GM12872 (cell line): ENCODE measurements at regions not wholly inside any gene's neighbourhood (a gene's known extent, or its start where the extent isn't known, plus 50 kb on each side); places are given as distances from the start of the nearest gene placed in this dataset.

ENCODE experiments used
- TF ChIP-seq, protein P1 (sequence below): IDR thresholded peaks from 3 replicates; pipeline ENCODE4 v1.5.1; 2011; ENCODE audit warnings: low read depth, mild to moderate bottlenecking, low read length, moderate library complexity; ENCODE audit not compliant: insufficient read depth

GRCh38 chr18:72232644-72233043 is 311.5 kb downstream of the CBLN2 start:
- TF ChIP-seq, protein P1, sequence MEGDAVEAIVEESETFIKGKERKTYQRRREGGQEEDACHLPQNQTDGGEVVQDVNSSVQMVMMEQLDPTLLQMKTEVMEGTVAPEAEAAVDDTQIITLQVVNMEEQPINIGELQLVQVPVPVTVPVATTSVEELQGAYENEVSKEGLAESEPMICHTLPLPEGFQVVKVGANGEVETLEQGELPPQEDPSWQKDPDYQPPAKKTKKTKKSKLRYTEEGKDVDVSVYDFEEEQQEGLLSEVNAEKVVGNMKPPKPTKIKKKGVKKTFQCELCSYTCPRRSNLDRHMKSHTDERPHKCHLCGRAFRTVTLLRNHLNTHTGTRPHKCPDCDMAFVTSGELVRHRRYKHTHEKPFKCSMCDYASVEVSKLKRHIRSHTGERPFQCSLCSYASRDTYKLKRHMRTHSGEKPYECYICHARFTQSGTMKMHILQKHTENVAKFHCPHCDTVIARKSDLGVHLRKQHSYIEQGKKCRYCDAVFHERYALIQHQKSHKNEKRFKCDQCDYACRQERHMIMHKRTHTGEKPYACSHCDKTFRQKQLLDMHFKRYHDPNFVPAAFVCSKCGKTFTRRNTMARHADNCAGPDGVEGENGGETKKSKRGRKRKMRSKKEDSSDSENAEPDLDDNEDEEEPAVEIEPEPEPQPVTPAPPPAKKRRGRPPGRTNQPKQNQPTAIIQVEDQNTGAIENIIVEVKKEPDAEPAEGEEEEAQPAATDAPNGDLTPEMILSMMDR, result no peak

- TF ChIP-seq, protein P1, result no peak
Observed at GRCh38 chr18:72225958-72226357, 318.2 kb downstream of the CBLN2 start.

- TF ChIP-seq, protein P1, result no peak
Observed at GRCh38 chr18:72223733-72224132, 320.4 kb downstream of the CBLN2 start.

GRCh38 chr18:72208920-72209676 is 335.0 kb downstream of the CBLN2 start:
- TF ChIP-seq, protein P1, result no peak

GRCh38 chr18:72207280-72207679 is 336.9 kb downstream of the CBLN2 start:
- TF ChIP-seq, protein P1, result no peak

GRCh38 chr18:72206814-72207213 is 337.3 kb downstream of the CBLN2 start:
- TF ChIP-seq, protein P1, result no peak

- TF ChIP-seq, protein P1, result no peak
Observed at GRCh38 chr18:72201032-72201431, 343.1 kb downstream of the CBLN2 start.

- TF ChIP-seq, protein P1, result no peak
Observed at GRCh38 chr18:72197591-72197990, 346.6 kb downstream of the CBLN2 start.
